T1000 (cell line): ENCODE measurements at regions not wholly inside any gene's neighbourhood (a gene's known extent, or its start where the extent isn't known, plus 50 kb on each side); places are given as distances from the start of the nearest gene placed in this dataset.
"Not testable (repeated sequence)": the region's sequence is repeated elsewhere in the genome, so short reads cannot be mapped to it uniquely, and the experiment has no call there.

Experiments used
- DNase-seq: peaks from one replicate; lab custom pipeline; 2025; ENCODE audit warnings: mixed read lengths; lab: John Stamatoyannopoulos, UW

DNA sequence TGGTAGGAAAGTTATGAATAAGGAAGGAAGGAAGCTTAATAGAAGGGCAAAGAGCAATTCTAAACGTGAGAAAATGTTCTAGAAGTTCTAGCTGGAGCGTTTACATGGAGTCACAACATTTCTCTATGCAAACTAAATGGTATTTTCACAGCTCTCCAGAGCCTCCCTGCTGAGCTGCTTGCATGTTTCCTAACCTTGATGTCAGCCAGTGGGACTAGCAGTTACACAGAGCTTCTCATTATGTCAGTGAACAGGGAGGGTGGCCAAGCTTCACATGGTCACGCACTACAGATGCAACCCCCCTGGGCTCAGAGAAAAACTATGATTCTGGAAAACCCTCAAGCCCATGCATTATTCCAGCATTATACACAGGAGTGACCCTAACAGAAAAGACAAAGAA, 153.4 kb upstream of the CCDC150 start:
- no peak for DNase-seq

DNA sequence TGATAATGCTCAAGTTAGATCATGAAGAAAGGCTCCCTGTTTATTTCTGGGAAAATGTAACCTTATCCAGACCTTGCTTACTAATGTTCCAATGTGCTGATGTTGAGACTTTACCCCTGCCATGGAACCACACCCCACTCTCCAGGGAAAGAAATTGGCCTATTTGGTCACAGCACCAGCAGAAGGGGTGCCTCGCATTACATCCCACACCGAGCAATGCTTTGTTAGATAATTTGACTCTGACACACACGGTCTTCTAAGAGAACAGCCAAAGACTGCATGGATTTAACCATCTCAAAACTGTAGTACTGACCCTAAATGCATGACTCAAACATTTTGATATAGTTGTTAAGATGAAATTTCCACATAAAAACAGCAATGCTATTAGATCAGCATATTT, 152.1 kb upstream of the CCDC150 start:
- no peak for DNase-seq

DNA sequence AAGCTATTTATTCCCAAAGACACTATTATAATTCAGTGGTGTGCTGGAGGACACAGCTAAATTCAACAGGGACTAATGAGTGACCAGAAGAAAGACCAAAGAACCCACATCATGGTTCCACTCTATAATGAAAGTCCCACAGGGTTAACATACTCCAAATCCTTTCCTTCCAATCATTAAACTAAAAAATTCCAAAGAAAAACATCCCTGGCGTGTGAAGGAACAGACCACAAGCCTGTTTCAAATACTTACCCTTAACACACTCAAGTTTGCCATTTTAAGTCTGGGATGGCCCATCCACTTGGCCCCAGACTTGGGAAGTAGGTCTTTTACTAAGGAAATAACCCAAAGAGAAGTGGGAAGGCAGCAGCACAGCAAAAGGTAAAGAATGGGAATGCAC, 150.1 kb upstream of the CCDC150 start:
- no peak for DNase-seq

DNA sequence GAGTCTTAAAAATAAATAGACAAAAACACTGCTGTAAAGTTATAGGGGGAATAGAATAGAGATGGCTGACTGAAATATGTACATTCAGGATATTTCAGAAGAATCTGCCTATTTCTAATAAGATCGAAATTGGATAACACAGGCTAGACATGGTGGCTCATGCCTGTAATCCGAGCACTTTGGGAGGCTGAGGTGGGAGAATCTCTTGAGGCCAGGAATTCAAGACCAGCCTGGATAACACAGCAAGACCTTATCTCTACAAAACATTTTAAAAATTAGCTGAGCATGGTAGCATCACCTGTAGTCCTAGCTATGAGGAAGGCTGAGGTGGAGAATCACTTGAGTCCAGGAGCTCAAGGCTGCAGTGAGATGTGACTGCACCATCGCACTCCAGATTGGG, 146.6 kb upstream of the CCDC150 start:
- no peak for DNase-seq

DNA sequence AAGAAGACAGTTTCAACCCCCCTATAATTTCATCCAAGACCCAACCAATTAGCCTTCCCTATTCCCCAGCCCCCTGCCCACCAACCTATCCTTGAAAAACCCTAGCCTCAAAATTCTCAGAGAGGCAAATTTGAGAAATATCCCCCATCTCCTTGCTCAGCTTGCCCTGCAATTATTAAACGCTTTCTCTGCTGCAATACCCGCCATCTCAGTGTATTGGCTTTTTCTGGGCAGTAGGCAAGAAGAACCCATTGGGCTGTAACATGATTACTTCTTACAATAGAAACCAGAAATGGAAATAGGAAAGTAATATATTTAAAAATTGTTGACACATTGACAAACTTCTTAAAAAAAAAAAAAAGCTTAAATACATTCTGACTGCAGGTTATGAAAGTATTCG, 140.6 kb upstream of the CCDC150 start:
- DNase-seq = no peak

DNA sequence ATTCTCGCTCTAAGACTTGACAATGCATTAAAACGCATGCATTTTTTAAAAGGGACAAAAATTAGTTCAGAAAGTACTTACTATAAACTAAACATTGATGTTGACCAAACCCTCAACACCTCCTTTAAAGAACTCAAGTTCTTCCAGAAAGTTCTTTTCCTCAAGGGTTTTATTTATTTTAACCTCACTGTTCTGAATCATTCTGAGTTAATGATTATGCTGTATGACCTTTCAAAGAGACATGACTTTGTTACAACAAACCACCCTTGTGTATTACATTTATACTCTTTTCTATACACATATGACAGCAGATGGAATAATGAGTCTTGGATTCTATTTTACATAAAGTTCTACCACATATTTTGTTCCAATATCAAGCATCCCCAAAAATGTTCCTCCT, 139.8 kb upstream of the CCDC150 start:
- DNase-seq = no peak

DNA sequence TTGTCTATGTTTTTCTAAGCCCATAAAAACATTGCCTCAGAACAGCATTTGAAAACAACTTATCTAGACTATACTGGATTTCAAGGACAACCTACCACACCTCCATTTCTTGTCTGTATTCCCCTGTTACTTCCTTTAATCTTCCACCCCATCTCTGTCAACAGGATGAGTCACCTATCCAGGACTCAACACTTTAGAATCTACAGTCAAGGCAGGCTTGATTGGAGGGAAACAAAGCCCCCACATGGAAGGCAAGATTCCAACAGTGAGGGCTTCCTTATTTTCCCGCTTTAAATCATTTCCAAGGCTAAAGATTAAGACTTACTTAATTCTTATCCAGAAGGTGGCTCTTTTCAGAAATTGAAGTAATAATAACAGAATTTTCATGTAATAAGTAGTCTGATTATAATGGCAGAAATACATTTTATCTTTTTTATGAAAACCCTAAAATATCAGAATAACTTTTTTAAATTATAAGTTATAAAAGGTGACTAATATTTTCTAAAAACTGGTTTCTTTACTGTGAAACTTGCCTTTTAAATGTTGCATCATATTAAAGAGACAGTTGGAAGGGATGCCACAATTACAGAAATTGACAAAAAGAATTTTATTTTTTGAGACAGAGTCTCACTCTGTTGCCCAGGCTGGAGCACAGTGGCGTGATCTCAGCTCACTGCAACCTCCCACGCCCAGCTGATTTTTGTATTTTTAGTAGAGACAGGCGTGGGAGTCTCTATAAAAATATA, 138.7 kb upstream of the CCDC150 start:
- DNase-seq = no peak

DNA sequence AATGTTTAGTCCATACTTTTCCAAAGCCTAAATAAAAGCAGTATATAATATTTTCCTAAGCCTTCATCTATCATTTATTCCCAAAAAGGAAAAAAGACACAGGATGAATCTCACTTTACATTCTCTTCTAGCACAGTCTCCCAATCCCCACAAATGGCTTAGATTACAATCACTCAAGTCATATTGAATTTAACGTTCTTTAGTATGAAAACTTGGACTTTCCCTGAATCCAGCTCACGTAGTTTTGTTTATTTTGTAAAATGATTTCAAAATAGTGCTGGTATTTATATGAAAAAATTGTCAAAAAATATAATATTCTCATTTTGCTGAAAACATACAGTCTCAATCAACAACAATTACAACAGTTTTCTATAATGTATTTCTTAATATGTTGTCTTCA, 137.7 kb upstream of the CCDC150 start:
- no peak for DNase-seq

DNA sequence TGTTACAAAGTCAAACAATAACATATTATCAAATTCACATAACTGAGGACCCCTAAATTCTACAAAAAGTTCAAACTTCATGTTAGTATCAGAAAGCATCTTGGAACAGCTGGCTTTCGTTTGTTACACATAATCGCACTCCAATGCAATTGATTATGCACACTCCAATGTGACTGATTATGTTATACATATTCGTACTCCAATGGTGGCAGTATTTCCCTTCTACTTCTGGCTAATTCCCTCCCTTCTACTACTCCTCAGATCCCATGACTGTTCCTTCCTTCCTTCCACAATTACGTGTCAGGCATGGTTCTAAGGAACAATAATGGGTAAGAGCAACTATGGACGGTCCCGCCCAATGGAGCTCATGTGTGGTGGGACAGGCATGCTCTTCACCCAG, 137.1 kb upstream of the CCDC150 start:
- DNase-seq = no peak

DNA sequence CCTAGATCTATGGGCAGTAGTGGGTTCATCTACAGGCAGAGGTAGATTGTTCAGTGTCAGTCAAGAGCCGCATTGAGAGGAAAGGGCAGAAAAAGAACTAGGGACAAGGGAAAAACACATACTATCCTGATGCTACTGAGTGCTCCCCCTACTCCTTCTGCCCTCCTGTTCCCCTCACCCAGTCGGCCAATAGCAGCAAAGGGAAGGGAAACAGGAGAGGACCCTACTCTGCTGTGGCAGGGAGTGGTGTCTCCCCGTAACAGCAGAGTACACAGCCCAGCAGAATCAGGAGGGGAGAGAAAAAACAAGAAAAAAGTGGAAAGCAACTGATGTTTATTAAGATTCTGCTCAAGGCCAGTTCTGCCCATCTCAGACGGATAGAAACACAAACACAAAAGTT, 136.1 kb upstream of the CCDC150 start:
- DNase-seq = no peak

DNA sequence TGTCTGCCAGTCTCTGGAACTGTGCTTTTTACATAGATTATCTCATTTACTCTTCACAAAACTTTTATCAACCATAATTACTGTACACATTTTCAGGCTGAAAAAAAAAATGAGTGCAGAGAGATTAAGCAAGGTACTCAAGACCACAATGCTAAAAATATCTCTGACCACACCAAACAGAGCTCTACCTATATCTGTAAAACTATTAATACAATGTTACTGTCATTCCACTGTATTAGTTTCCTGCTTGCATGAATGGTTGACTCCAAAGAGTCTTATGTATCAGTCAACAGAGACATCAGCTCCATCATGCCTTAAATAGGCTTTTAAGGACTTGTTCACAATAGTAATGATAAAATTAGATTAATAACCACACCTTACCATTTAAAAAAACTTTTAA, 134.7 kb upstream of the CCDC150 start:
- no peak for DNase-seq

DNA sequence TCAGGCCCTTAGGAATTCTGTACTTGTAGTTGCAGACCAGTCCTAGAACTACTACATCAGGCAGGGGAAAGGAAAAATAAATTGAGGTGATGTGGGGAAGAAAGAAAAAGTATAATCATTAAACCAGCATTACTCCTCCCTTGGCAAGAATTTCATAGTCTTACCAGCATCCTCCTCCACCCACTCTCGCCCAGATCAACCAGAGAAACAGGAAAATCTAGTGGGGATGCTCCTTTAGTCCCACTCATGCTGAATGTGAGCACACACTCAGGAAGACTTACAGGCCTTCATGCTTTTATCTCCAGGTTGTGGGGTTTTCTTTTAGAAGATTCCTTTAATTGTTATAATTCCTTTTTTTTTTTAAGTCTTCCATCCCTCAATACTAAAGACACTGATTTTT, 129.3 kb upstream of the CCDC150 start:
- DNase-seq = no peak

DNA sequence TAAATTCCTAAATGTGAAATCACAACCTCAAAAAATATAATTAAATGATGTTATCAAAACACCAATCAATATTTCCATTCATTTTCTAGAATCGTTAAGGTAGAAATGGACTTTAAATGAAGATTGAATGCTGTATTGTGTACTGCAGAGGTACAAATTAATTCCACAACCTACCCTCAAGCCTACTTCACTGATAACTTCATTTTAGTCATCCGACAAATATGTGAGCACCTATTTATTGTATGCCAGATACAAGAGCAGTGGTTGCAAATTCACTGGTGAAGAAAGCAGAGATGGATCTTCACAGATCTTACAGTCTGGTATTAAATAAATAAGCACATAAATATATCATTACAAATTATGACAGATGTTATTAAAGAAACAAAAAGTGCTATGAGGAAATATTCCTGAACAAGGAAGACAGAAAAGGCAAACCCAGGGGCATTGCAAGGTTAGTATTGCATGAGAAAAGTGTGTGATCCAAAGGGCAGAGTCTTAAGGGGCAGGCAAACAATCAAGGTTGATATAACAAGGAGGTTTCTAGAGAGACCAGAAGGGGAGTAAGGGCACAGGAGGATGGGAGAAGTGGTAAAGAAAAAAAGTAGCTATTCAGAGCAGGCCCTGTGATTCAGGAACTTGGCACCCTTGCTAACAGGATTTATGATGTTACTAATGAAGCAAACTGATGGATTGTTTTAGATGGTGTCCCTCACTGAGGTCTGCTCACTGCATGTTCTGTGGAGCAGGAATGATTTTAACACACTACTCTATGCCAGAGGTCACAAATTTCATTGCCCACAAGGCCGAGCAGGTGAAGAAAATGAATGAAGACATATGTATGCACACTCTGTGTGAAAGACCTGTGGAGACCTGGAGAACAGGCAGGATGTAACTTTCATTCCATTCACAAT, 128.0 kb upstream of the CCDC150 start:
- no peak for DNase-seq

DNA sequence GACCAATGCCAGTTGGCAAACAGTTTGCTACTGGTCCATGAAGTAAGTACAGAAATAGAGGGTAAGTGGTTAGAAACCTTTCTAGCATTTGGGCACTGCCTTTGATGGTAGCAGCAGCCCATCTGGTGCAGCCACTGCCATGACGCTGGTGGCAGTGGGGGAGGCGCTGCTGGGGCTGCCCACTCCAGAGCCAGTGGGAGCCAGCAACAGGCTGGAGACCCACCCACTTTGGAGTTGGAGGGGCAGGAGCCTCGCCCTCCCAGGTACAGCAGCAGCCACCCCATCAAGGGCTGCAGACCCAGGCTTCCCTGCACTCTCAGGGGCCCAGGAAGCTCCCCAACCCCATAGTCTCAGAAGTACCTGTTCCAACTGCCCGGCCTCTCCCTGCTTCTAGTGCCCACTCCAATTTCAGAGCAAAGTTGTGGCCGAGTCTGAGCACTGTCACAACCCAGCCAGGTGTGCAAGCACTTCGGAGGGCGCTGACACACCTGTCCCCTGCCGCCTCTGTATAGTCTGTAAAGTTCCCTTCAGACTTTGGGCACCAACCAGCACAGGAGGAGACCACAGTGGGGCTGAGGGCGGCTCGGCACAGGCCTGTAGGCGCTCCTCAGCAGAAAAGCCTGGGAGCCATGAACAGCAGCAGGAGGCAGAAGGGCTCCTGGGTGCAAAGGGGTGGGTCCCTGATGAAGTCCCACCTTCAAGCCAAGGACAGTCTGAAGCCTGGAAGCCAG, 125.6 kb upstream of the CCDC150 start:
- DNase-seq = no peak

DNA sequence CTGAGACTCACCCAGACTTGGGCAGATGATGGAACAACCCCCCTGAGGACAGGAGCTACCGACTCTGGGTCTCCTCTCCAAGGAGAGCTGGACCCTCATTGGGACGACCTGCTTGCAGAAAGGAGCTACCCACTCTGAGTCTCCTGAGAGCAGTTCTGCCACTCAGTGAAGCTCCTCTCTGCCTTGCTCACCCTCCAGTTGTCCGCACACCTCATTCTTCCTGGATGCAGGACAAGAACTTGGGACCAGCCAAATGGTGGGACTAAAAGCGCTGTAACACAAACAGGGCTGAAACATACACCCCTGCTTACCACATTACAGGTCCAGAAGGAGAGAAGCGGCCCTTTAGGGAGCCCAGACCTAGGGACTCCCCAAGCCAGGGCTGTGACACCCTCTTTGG, 124.9 kb upstream of the CCDC150 start:
- no peak for DNase-seq

DNA sequence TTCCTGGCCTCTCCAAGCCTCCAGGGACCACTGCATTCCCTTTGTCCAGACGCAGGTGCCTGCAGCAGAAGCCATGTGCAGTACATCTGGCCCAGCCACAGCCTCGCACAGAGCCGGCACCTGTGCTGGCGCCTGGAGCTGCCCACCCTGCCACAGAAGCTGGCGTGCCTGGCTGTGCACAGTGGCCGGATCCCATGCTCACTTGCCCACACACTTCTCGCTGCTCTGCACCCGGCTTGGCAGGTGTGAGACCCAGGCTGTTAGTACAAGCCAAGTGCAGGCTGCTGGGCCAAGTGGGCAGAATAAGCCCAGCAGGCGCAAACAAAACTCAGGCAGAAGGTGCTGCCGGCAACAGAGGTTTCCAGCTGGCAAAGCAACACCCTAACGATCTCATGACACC, 124.5 kb upstream of the CCDC150 start:
- DNase-seq = no peak

DNA sequence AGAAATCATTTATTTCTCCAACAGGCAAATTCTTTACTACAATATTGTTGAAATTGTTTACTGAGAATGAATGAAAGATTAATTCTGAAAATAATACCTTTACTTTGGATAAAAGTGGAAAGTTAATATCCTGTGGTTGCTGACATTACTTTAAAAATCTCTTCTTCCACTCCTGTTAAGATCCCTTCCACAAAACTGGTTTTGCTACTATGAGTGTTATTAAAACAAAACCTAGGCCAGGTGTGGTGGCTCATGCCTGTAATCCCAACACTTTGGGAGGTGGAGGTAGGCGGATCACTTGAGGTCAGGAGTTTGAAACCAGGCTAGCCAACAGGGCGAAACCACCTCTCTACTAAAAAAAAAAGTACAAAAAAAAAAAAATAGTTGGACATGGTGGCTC, 123.9 kb upstream of the CCDC150 start:
- no peak for DNase-seq

DNA sequence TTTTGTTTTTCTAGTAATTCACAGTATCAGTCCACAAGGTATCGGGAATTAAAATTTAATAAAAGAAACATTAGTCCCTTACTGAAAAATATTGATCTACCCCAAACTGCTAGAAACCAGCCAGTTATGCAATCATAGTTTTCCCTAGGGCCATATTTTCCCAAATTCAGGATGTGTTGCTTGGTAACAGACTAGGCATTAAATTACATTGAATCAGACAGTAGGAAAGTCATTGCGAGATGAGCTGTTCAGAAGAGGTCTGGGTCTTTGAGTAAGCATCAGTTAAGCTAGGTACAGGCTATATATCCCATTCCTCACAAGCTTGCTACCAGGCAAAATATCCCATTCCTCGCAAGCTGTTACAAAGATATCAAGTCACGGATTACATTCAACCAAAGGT, 123.0 kb upstream of the CCDC150 start:
- DNase-seq = no peak

DNA sequence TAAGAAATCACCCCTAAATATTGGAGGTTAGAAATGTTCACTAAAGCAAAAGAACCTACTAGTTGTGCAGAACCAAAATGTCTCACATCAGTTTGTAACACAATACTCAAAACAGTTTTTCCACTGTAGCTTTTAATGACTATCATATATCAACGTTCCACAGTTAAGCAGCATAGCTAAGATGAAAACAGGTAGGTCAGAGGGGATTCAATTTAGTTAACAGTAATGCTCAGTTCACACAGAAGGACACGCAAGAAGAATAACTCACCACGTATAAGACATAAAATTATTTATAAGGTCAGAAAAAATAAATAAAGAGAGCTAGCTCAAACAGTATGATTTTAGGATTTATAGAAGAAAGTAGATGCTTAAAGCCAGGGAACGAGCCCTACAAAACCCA, 118.9 kb upstream of the CCDC150 start:
- DNase-seq = no peak

DNA sequence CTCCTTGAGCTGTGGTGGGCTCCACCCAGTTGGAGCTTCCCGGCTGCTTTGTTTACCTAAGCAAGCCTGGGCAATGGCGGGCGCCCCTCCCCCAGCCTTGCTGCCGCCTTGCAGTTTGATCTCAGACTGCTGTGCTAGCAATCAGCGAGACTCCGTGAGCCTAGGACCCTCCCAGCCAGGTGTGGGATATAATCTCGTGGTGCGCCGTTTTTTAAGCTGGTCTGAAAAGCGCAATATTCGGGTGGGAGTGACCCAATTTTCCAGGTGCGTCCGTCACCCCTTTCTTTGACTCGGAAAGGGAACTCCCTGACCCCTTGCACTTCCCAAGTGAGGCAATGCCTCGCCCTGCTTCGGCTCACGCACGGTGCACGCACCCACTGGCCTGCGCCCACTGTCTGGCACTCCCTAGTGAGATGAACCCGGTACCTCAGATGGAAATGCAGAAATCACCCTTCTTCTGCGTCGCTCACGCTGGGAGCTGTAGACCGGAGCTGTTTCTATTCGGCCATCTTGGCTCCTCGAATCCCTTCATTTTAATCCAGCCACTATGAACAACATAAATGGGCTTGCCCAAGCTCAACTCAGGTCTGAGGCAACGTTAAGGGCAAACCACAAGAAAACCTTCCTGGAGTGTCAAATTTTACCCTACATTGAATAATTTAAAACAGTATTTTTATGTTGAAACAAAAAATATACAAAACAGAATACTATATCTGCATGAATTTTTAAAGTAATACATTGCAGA, 112.4 kb upstream of the CCDC150 start:
- DNase-seq = not testable (repeated sequence)

DNA sequence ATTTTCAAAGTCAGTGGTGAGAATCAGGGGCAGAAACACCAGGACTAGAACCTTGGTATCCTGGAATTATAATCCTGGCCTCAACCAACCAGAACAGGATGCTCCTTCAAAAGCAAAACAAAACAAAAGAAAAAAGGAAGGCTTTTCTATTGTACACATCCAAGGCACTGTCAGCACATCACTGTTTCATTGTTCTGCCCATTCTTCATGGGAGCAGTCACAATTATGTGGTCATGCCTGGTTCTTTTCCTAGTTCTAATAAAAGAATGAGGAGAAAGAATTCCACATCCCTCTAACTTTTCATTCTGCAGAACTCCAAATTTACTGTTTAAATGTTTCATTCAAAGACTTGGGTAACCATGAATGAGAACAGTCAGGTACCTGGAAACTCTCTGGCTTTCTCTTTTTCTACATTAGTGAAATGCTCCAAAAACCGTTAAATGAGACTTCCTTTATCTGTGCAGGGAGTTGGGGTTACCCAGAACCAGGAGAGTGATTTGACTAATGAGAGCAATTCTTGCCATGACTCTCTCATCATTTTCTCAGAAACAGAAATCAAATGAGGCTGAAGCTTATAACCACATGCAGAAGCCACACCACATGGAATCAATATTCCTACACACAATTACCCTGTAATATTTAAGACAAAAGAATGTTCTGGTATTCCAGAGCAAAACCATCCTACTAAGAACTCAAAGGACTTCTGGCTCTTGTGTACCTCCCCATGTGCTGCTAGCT, 110.9 kb upstream of the CCDC150 start:
- DNase-seq = no peak
